GM23338 (cell line): ENCODE measurements at regions not wholly inside any gene's neighbourhood (a gene's known extent, or its start where the extent isn't known, plus 50 kb on each side); places are given as distances from the start of the nearest gene placed in this dataset.

Experiments used
- ATAC-seq: fragments of 200-7000 bp; cut with Tn5 transposase; 3 replicates; pipeline ENCODE4 v1.9.1; 2020
- DNase-seq: peaks from one replicate; pipeline ENCODE4 v3.0.0-alpha.2; 2015; ENCODE audit warnings: low spot score
- H2AFZ ChIP-seq: fragments of 200-600 bp; sonication (generic); 2 replicates; pipeline ENCODE4 v1.8.0; 2016; ENCODE audit warnings: antibody characterized with exemption, mild to moderate bottlenecking, moderate library complexity
- H3F3A ChIP-seq: fragments of 200-600 bp; sonication (generic); replicated peaks from 2 replicates; pipeline ENCODE4 v1.8.0; 2017; ENCODE audit warnings: antibody characterized with exemption, mixed run types, low read depth
- H3K27ac ChIP-seq: fragments of 200-600 bp; sonication (generic); 2 replicates; pipeline ENCODE4 v1.6.1; 2016; ENCODE audit warnings: low read depth
- H3K27me3 ChIP-seq: fragments of 200-600 bp; sonication (generic); 2 replicates; pipeline ENCODE4 v1.8.0; 2016; ENCODE audit warnings: mild to moderate bottlenecking, mixed run types, moderate library complexity; ENCODE audit not compliant: insufficient read depth
- H3K36me3 ChIP-seq: fragments of 200-600 bp; sonication (generic); 2 replicates; pipeline ENCODE4 v1.8.0; 2016; ENCODE audit warnings: mild to moderate bottlenecking; ENCODE audit not compliant: insufficient read depth
- H3K4me1 ChIP-seq: fragments of 200-600 bp; sonication (generic); 2 replicates; pipeline ENCODE4 v1.8.0; 2016; ENCODE audit warnings: mild to moderate bottlenecking, moderate library complexity; ENCODE audit not compliant: insufficient read depth
- H3K4me2 ChIP-seq: fragments of 200-600 bp; sonication (generic); 2 replicates; pipeline ENCODE4 v1.7.1; 2017; ENCODE audit warnings: mixed run types
- H3K4me3 ChIP-seq: fragments of 200-600 bp; sonication (generic); 2 replicates; pipeline ENCODE4 v1.6.1; 2016; ENCODE audit warnings: mixed run types
- H3K79me2 ChIP-seq: fragments of 200-600 bp; sonication (generic); replicated peaks from 2 replicates; pipeline ENCODE4 v1.8.0; 2017; ENCODE audit warnings: mild to moderate bottlenecking; ENCODE audit not compliant: insufficient read depth
- H3K9me2 ChIP-seq: fragments of 200-600 bp; sonication (generic); 2 replicates; pipeline ENCODE4 v1.8.0; 2017; ENCODE audit not compliant: insufficient read depth
- H4K20me1 ChIP-seq: fragments of 200-600 bp; sonication (generic); replicated peaks from 2 replicates; pipeline ENCODE4 v1.8.0; 2017; ENCODE audit warnings: mild to moderate bottlenecking; ENCODE audit not compliant: insufficient read depth
- H3K27ac Mint-ChIP-seq: 2 replicates; pipeline ENCODE4 v1.8.0; 2020; ENCODE audit warnings: inconsistent platforms, mild to moderate bottlenecking, moderate library complexity, mixed read lengths
- H3K27me3 Mint-ChIP-seq: 3 replicates; pipeline ENCODE4 v1.8.0; 2022; ENCODE audit warnings: low read depth, mild to moderate bottlenecking, moderate library complexity, mixed read lengths, inconsistent platforms; ENCODE audit not compliant: insufficient read depth, poor library complexity
- H3K36me3 Mint-ChIP-seq: 3 replicates; pipeline ENCODE4 v1.8.0; 2021; ENCODE audit warnings: low read depth, mild to moderate bottlenecking, inconsistent platforms, moderate library complexity, mixed read lengths
- H3K4me1 Mint-ChIP-seq: 3 replicates; pipeline ENCODE4 v1.8.0; 2020; ENCODE audit warnings: mild to moderate bottlenecking, inconsistent platforms, mixed read lengths
- H3K4me3 Mint-ChIP-seq: 3 replicates; pipeline ENCODE4 v1.8.0; 2021; ENCODE audit warnings: moderate library complexity, mild to moderate bottlenecking, inconsistent platforms, mixed read lengths
- H3K9me3 Mint-ChIP-seq: 3 replicates; pipeline ENCODE4 v1.8.0; 2020; ENCODE audit warnings: moderate library complexity, mild to moderate bottlenecking, inconsistent platforms, mixed read lengths
- CREB1 ChIP-seq: fragments of 250-450 bp; sonication (Bioruptor Pico); IDR thresholded peaks from 2 replicates; pipeline ENCODE4 v1.5.0; 2020; ENCODE audit warnings: low read depth, mild to moderate bottlenecking, moderate library complexity
- CTCF ChIP-seq, 2 experiments: fragments of 200-600 bp in 1 of 2; sonication (generic) in 1 of 2; conservative IDR thresholded peaks; 2 replicates each; pipeline versions ENCODE4 v1.5.1 to v1.6.1; 2016 to 2017; ENCODE audit warnings: antibody characterized with exemption in 2 of 2, low read depth in 2 of 2, mild to moderate bottlenecking in 2 of 2, moderate library complexity in 1 of 2
- ETS1 ChIP-seq: IDR thresholded peaks from 2 replicates; pipeline ENCODE4 v1.6.1; 2016; ENCODE audit warnings: antibody characterized with exemption
- EZH2 ChIP-seq: fragments of 200-600 bp; sonication (generic); IDR thresholded peaks from one replicate; pipeline ENCODE4 v1.8.0; 2017; ENCODE audit warnings: antibody characterized with exemption, mild to moderate bottlenecking, low read depth; ENCODE audit not compliant: unreplicated experiment
- EZH2phosphoT487 ChIP-seq: fragments of 200-600 bp; sonication (generic); IDR thresholded peaks from one replicate; pipeline ENCODE4 v1.8.1; 2018; ENCODE audit warnings: antibody characterized with exemption; ENCODE audit not compliant: unreplicated experiment
- NANOG ChIP-seq: IDR thresholded peaks from 2 replicates; pipeline ENCODE4 v1.6.1; 2016; ENCODE audit warnings: antibody characterized with exemption, borderline replicate concordance
- POLR2AphosphoS5 ChIP-seq: IDR thresholded peaks from 2 replicates; pipeline ENCODE4 v1.6.1; 2016; ENCODE audit warnings: antibody characterized with exemption, low read depth
- REST ChIP-seq: IDR thresholded peaks from one replicate; pipeline ENCODE4 v1.6.1; 2018; ENCODE audit warnings: antibody characterized with exemption; ENCODE audit not compliant: unreplicated experiment
- STAT1 ChIP-seq: IDR thresholded peaks from one replicate; pipeline ENCODE4 v1.6.1; 2016; ENCODE audit warnings: antibody characterized with exemption; ENCODE audit not compliant: unreplicated experiment
- ZNF114 ChIP-seq: fragments of 250-450 bp; sonication (Bioruptor Pico); IDR thresholded peaks from 2 replicates; pipeline ENCODE4 v1.5.0; 2020; ENCODE audit warnings: mild to moderate bottlenecking, moderate library complexity
- ZNF331 ChIP-seq: fragments of 250-450 bp; sonication (Bioruptor Pico); IDR thresholded peaks from 2 replicates; pipeline ENCODE4 v1.5.0; 2020; ENCODE audit warnings: low read depth, mild to moderate bottlenecking, moderate library complexity
- TF ChIP-seq, protein P1 (sequence below): fragments of 250-450 bp; sonication (Bioruptor Pico); IDR thresholded peaks from 2 replicates; pipeline ENCODE4 v1.5.0; 2020; ENCODE audit warnings: mild to moderate bottlenecking, moderate library complexity

DNA sequence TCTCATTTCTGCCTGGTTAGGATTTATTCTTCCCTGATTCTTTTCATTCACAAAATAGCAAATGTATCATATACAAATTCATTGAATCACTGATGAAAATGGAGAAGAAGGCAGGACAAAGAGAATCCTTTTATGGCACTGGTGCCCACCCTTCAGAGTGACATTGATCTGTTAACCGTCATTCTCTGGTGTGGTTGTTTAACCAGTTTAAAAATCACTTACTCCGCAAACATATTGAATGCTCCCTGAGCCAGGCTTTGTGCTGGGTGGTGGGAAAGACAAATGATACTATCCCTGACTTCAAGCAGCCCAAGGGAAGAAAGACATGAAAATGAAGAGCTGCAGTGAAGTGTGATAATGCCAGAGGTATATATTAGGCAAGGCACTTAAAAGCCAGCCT, 187.5 kb upstream of the SLC38A2 start (continued):
- TF ChIP-seq CTCF (conservative IDR thresholded peaks at IDR 0.05; ENCODE audit: low read depth in 2 of 2) = no peak
- no peak for TF ChIP-seq CREB1 (CRISPR knock-in tag)
- TF ChIP-seq STAT1 = no peak
- TF ChIP-seq EZH2 = no peak

DNA sequence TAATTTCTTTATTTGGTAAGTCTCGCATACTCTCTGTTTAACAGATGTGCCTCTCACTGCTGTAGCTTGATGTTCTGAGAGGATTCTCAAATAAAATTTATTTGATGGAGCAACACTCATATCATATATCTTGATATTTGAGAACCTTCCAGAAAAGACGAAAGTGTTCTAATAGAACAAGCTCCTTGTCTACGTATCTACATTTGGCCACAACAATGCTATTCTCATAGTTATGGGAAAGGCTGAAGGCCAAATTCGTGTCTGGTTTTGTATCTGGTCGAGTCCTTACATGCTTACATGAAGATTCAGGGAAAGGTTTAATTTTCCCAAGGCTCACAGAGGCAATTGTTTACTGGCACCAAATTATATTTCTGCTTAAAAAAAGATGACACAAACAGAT, 186.7 kb upstream of the SLC38A2 start:
- no peaks in the 10 kb centered on the region for H3K79me2 ChIP-seq
- no peaks in the 10 kb centered on the region for H3K27me3 ChIP-seq
- Mint-ChIP-seq H3K27ac (no peak overlapping the region), H3K4me1 (peaks cover 40% of the 10 kb centered on the region), H3K4me3 (no peak overlapping the region), H3K27me3 (no peaks in the 10 kb centered on the region), H3K36me3 (peaks cover 6% of the 10 kb centered on the region; the same call in 2 of the 3 replicates), H3K9me3 (peaks cover 1% of the 10 kb centered on the region; the same call in 2 of the 3 replicates)
- no peak for DNase-seq
- no peaks in the 10 kb centered on the region for H4K20me1 ChIP-seq
- peaks cover 37% of the 10 kb centered on the region for H3K4me1 ChIP-seq
- no peaks in the 10 kb centered on the region for H3K9me2 ChIP-seq
- no peaks in the 10 kb centered on the region for H3F3A ChIP-seq
- H2AFZ ChIP-seq = no peak overlapping the region
- H3K4me3 ChIP-seq = no peak overlapping the region
- ATAC-seq = no peak
- no peak overlapping the region for H3K27ac ChIP-seq
- H3K4me2 ChIP-seq = no peak overlapping the region
- H3K36me3 ChIP-seq = no peaks in the 10 kb centered on the region
- TF ChIP-seq CREB1 (CRISPR knock-in tag) (no peak), REST (no peak), POLR2AphosphoS5 (no peak), EZH2phosphoT487 (no peak), NANOG (no peak), ETS1 (no peak), ZNF331 (CRISPR knock-in tag) (no peak), ZNF114 (CRISPR knock-in tag) (no peak), STAT1 (no peak), EZH2 (no peak)
- TF ChIP-seq, protein P1, sequence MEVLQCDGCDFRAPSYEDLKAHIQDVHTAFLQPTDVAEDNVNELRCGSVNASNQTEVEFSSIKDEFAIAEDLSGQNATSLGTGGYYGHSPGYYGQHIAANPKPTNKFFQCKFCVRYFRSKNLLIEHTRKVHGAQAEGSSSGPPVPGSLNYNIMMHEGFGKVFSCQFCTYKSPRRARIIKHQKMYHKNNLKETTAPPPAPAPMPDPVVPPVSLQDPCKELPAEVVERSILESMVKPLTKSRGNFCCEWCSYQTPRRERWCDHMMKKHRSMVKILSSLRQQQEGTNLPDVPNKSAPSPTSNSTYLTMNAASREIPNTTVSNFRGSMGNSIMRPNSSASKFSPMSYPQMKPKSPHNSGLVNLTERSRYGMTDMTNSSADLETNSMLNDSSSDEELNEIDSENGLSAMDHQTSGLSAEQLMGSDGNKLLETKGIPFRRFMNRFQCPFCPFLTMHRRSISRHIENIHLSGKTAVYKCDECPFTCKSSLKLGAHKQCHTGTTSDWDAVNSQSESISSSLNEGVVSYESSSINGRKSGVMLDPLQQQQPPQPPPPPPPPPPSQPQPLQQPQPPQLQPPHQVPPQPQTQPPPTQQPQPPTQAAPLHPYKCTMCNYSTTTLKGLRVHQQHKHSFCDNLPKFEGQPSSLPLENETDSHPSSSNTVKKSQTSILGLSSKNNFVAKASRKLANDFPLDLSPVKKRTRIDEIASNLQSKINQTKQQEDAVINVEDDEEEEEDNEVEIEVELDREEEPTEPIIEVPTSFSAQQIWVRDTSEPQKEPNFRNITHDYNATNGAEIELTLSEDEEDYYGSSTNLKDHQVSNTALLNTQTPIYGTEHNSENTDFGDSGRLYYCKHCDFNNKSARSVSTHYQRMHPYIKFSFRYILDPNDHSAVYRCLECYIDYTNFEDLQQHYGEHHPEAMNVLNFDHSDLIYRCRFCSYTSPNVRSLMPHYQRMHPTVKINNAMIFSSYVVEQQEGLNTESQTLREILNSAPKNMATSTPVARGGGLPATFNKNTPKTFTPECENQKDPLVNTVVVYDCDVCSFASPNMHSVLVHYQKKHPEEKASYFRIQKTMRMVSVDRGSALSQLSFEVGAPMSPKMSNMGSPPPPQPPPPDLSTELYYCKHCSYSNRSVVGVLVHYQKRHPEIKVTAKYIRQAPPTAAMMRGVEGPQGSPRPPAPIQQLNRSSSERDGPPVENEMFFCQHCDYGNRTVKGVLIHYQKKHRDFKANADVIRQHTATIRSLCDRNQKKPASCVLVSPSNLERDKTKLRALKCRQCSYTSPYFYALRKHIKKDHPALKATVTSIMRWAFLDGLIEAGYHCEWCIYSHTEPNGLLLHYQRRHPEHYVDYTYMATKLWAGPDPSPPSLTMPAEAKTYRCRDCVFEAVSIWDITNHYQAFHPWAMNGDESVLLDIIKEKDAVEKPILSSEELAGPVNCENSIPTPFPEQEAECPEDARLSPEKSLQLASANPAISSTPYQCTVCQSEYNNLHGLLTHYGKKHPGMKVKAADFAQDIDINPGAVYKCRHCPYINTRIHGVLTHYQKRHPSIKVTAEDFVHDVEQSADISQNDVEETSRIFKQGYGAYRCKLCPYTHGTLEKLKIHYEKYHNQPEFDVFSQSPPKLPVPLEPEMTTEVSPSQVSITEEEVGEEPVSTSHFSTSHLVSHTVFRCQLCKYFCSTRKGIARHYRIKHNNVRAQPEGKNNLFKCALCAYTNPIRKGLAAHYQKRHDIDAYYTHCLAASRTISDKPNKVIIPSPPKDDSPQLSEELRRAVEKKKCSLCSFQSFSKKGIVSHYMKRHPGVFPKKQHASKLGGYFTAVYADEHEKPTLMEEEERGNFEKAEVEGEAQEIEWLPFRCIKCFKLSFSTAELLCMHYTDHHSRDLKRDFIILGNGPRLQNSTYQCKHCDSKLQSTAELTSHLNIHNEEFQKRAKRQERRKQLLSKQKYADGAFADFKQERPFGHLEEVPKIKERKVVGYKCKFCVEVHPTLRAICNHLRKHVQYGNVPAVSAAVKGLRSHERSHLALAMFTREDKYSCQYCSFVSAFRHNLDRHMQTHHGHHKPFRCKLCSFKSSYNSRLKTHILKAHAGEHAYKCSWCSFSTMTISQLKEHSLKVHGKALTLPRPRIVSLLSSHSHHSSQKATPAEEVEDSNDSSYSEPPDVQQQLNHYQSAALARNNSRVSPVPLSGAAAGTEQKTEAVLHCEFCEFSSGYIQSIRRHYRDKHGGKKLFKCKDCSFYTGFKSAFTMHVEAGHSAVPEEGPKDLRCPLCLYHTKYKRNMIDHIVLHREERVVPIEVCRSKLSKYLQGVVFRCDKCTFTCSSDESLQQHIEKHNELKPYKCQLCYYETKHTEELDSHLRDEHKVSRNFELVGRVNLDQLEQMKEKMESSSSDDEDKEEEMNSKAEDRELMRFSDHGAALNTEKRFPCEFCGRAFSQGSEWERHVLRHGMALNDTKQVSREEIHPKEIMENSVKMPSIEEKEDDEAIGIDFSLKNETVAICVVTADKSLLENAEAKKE (CRISPR knock-in tag) = no peak
